Hepatocyte (in vitro differentiated cells): ENCODE measurements at regions not wholly inside any gene's neighbourhood (a gene's known extent, or its start where the extent isn't known, plus 50 kb on each side); places are given as distances from the start of the nearest gene placed in this dataset.

ENCODE experiments used
- CTCF ChIP-seq: fragments of 200-600 bp; sonication (generic); IDR thresholded peaks from 2 replicates; pipeline ENCODE4 v1.5.1; 2016; ENCODE audit warnings: antibody characterized with exemption, mild to moderate bottlenecking; ENCODE audit not compliant: poor library complexity
- EZH2 ChIP-seq: fragments of 200-600 bp; sonication (generic); IDR thresholded peaks from 2 replicates; pipeline ENCODE4 v1.6.1; 2016; ENCODE audit warnings: antibody characterized with exemption, mild to moderate bottlenecking, borderline replicate concordance
- EZH2phosphoT487 ChIP-seq: fragments of 200-600 bp; sonication (generic); IDR thresholded peaks from one replicate; pipeline ENCODE4 v1.6.1; 2018; ENCODE audit warnings: antibody characterized with exemption, mild to moderate bottlenecking, low read depth, moderate library complexity; ENCODE audit not compliant: unreplicated experiment, severe bottlenecking

- TF ChIP-seq CTCF (no peak), EZH2 (no peak), EZH2phosphoT487 (no peak)
These were observed 257.8 kb downstream of the RBFOX3 start for GRCh38 chr17:79353016-79353415.
